Ishikawa (cell line): ENCODE measurements at regions not wholly inside any gene's neighbourhood (a gene's known extent, or its start where the extent isn't known, plus 50 kb on each side); places are given as distances from the start of the nearest gene placed in this dataset.

Source experiments
- CEBPB ChIP-seq: IDR thresholded peaks from 2 replicates; pipeline ENCODE4 v1.6.1; 2012
- CREB1 ChIP-seq: IDR thresholded peaks from 2 replicates; pipeline ENCODE4 v1.6.1; 2012; ENCODE audit warnings: low read depth
- EP300 ChIP-seq: IDR thresholded peaks from 2 replicates; pipeline ENCODE4 v1.6.1; 2012; ENCODE audit warnings: borderline replicate concordance
- NFIC ChIP-seq: IDR thresholded peaks from 2 replicates; pipeline ENCODE4 v1.6.1; 2012
- TAF1 ChIP-seq: IDR thresholded peaks from 2 replicates; pipeline ENCODE4 v1.6.1; 2012; ENCODE audit warnings: low read depth, mild to moderate bottlenecking
- TCF12 ChIP-seq: IDR thresholded peaks from 2 replicates; pipeline ENCODE4 v1.6.1; 2012; ENCODE audit warnings: low read depth
- TEAD4 ChIP-seq: IDR thresholded peaks from 2 replicates; pipeline ENCODE4 v1.6.1; 2012
- YY1 ChIP-seq: IDR thresholded peaks from 2 replicates; pipeline ENCODE4 v1.6.1; 2012; ENCODE audit warnings: low read depth
- TF ChIP-seq, protein P1 (sequence below): IDR thresholded peaks from 2 replicates; pipeline ENCODE4 v1.6.1; 2012
- TF ChIP-seq, protein P2 (sequence below): IDR thresholded peaks from 2 replicates; pipeline ENCODE4 v1.6.1; 2012; ENCODE audit warnings: low read depth, mild to moderate bottlenecking

DNA sequence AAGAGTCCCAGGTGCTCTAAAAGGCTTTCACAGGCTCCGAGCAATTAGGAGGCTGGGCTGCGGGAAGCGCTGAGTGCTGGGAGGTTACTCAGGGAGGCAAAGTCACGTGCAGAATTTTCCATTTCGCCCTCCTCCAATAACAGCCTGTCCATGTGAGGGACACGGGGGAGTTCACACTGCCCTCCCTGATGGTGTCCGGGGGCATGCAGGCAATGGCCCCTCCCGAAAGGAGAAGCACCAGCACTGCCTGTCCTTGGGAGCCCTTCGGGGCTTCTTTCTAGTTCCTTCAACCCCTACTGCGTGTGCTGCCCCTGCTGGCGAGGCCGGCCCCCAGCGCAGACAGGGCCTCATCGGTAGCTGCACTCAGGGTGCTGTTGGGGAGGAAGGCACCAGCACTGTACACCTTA, 63.1 kb upstream of the HPCAL1 start:
- TF ChIP-seq, protein P1, sequence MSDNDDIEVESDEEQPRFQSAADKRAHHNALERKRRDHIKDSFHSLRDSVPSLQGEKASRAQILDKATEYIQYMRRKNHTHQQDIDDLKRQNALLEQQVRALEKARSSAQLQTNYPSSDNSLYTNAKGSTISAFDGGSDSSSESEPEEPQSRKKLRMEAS: no peak
- TF ChIP-seq, protein P2, sequence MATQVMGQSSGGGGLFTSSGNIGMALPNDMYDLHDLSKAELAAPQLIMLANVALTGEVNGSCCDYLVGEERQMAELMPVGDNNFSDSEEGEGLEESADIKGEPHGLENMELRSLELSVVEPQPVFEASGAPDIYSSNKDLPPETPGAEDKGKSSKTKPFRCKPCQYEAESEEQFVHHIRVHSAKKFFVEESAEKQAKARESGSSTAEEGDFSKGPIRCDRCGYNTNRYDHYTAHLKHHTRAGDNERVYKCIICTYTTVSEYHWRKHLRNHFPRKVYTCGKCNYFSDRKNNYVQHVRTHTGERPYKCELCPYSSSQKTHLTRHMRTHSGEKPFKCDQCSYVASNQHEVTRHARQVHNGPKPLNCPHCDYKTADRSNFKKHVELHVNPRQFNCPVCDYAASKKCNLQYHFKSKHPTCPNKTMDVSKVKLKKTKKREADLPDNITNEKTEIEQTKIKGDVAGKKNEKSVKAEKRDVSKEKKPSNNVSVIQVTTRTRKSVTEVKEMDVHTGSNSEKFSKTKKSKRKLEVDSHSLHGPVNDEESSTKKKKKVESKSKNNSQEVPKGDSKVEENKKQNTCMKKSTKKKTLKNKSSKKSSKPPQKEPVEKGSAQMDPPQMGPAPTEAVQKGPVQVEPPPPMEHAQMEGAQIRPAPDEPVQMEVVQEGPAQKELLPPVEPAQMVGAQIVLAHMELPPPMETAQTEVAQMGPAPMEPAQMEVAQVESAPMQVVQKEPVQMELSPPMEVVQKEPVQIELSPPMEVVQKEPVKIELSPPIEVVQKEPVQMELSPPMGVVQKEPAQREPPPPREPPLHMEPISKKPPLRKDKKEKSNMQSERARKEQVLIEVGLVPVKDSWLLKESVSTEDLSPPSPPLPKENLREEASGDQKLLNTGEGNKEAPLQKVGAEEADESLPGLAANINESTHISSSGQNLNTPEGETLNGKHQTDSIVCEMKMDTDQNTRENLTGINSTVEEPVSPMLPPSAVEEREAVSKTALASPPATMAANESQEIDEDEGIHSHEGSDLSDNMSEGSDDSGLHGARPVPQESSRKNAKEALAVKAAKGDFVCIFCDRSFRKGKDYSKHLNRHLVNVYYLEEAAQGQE: no peak
- TF ChIP-seq YY1 (no peak), NFIC (no peak), CEBPB (no peak), EP300 (no peak), CREB1 (no peak), TAF1 (no peak), TEAD4 (no peak), TCF12 (no peak)
